ENCODE measurements at regions not wholly inside any gene's neighbourhood (a gene's known extent, or its start where the extent isn't known, plus 50 kb on each side); places are given as distances from the start of the nearest gene placed in this dataset.

GRCh38 chr5:116389601-116390000 lies 185.0 kb downstream of the SEMA6A start:
- DNase-seq = no peak

GRCh38 chr5:116388564-116389258 lies 185.9 kb downstream of the SEMA6A start:
- ATAC-seq = peak; percentile 87
- intact Hi-C loops (cut with micrococcal nuclease) = no loop called here
- DNase-seq = no peak

More at GRCh38 chr5:116389601-116390000, 185.0 kb downstream of the SEMA6A start:
- intact Hi-C loops (cut with micrococcal nuclease) = no loop called here
- ATAC-seq = no peak

GRCh38 chr5:116387738-116388137 lies 186.9 kb downstream of the SEMA6A start:
- ATAC-seq = no peak
- no peak for DNase-seq
- intact Hi-C loops (cut with micrococcal nuclease) = no loop called here

- intact Hi-C loops (cut with micrococcal nuclease) = no loop called here
- no peak for DNase-seq
- ATAC-seq = no peak
Observed at GRCh38 chr5:116386633-116387032, 188.0 kb downstream of the SEMA6A start.

- intact Hi-C loops (cut with micrococcal nuclease) = no loop called here
- DNase-seq (no peak), ATAC-seq (no peak)
Observed at GRCh38 chr5:116382874-116383266, 191.8 kb downstream of the SEMA6A start.

GRCh38 chr5:116382032-116382873 lies 192.4 kb downstream of the SEMA6A start:
- ATAC-seq (peak; percentile 40), DNase-seq (no peak)
- intact Hi-C loops (cut with micrococcal nuclease) = no loop called here

- no peak for DNase-seq
- intact Hi-C loops (cut with micrococcal nuclease) = no loop called here
- ATAC-seq = no peak
Observed at GRCh38 chr5:116381201-116381600, 193.4 kb downstream of the SEMA6A start.

GRCh38 chr5:116380621-116381020 lies 194.0 kb downstream of the SEMA6A start:
- ATAC-seq (no peak), DNase-seq (no peak)
- intact Hi-C loops (cut with micrococcal nuclease) = no loop called here

GRCh38 chr5:116379306-116379705 lies 195.3 kb downstream of the SEMA6A start:
- intact Hi-C loops (cut with micrococcal nuclease) = no loop called here
- DNase-seq = no peak
- ATAC-seq = no peak

- ATAC-seq (no peak), DNase-seq (no peak)
- intact Hi-C loops (cut with micrococcal nuclease) = no loop called here
Observed at GRCh38 chr5:116378777-116379121, 195.9 kb downstream of the SEMA6A start.

- ATAC-seq (peak; percentile 56), DNase-seq (no peak)
- intact Hi-C loops (cut with micrococcal nuclease) = no loop called here
Observed at GRCh38 chr5:116378007-116378776, 196.4 kb downstream of the SEMA6A start.

GRCh38 chr5:116377276-116378006 lies 197.2 kb downstream of the SEMA6A start:
- intact Hi-C loops (cut with micrococcal nuclease) = no loop called here
- ATAC-seq (no peak), DNase-seq (no peak)

GRCh38 chr5:116375926-116376325 lies 198.7 kb downstream of the SEMA6A start:
- no peak for ATAC-seq

GRCh38 chr5:116374434-116374852 lies 200.2 kb downstream of the SEMA6A start:
- ATAC-seq = no peak
- intact Hi-C loops (cut with micrococcal nuclease) = no loop called here
- no peak for DNase-seq

More at GRCh38 chr5:116375926-116376325, 198.7 kb downstream of the SEMA6A start:
- no peak for DNase-seq
- intact Hi-C loops (cut with micrococcal nuclease) = no loop called here

GRCh38 chr5:116372931-116373597 lies 201.6 kb downstream of the SEMA6A start:
- intact Hi-C loops (cut with micrococcal nuclease) = no loop called here
- no peak for DNase-seq
- no peak for ATAC-seq

- intact Hi-C loops (cut with micrococcal nuclease) = no loop called here
- DNase-seq (no peak), ATAC-seq (peak; percentile 76)
Observed at GRCh38 chr5:116371935-116372334, 202.7 kb downstream of the SEMA6A start.

GRCh38 chr5:116371431-116371830 lies 203.2 kb downstream of the SEMA6A start:
- DNase-seq (no peak), ATAC-seq (no peak)
- intact Hi-C loops (cut with micrococcal nuclease) = no loop called here

GRCh38 chr5:116370886-116371285 lies 203.7 kb downstream of the SEMA6A start:
- DNase-seq = no peak
- intact Hi-C loops (cut with micrococcal nuclease) = no loop called here
- ATAC-seq = peak; percentile 43

GRCh38 chr5:116370149-116370548 lies 204.5 kb downstream of the SEMA6A start:
- no peak for ATAC-seq
- intact Hi-C loops (cut with micrococcal nuclease) = no loop called here
- DNase-seq = no peak
